ENCODE measurements at regions not wholly inside any gene's neighbourhood (a gene's known extent, or its start where the extent isn't known, plus 50 kb on each side); places are given as distances from the start of the nearest gene placed in this dataset.
"Not testable (repeated sequence)": the region's sequence is repeated elsewhere in the genome, so short reads cannot be mapped to it uniquely, and the experiment has no call there.

DNA sequence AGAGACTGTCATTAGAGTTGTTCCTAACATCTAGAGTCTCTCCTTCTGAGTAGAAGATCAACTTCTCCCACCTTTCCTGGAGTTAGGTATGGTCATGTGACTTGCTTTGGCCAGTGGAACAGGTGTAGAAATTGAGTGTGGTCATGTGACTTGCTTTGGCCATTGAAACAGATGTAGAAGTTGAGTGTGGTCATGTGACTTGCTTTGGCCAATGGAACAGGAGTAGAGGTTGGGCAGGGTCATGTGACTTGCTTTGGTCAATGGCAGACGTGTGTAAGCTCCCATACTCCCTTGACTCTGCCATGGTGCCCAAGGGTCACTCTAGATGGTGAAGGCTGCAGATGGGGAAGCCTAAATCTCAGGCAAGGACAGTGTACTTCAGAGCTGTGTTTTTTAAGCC, 306.0 kb downstream of the NPHP4 start:
- no peak for DNase-seq (ENCODE audit: low read depth)

DNA sequence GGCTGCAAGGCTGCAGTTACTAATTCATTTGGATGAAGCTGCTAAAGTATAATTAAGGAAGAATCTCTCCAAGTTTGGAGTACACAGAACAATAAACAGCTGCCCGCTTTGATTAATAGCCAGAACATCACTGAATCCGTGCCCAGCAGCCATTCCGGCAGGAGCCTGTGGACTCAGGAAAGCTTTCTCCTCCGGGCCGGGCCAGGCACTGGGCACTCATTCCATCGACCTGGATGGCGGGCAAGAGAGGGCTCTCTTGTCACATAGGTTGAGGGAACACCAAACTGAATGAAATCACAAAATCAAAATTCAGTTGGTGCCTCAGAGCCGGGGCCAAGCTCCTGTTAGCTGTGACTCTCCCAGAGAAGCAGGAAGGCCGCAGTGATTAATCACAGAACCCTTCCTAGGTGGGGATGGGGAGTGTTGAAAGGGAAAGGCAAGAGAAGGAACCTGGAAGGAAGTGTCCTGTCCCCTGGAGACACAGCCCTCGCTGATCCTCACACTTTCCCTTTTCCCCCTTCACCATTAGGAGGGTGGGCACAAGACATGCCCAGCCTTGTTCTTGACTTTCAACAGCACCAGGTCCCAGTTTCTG, 306.7 kb downstream of the NPHP4 start:
- no peak for DNase-seq (ENCODE audit: low read depth)

DNA sequence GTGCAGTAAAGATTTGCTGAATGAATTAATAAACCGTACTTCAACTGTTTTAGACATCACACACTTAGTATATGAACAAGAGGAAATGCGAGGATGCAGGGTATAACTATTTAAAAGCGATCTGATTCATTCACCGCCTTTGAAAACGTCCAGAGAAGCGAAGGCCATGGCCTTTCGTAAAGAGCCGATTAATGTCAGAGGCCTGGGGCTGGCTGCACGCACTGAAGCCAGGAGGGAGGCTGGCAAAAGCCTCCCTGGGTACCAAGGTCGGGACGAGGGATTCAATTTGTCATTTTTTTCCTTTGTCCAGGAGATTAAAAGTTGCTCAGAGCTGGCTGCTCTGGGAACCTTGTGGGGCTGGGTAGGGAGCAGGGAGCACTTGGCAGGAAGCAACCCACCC, 307.4 kb downstream of the NPHP4 start:
- no peak for DNase-seq (ENCODE audit: low read depth)

DNA sequence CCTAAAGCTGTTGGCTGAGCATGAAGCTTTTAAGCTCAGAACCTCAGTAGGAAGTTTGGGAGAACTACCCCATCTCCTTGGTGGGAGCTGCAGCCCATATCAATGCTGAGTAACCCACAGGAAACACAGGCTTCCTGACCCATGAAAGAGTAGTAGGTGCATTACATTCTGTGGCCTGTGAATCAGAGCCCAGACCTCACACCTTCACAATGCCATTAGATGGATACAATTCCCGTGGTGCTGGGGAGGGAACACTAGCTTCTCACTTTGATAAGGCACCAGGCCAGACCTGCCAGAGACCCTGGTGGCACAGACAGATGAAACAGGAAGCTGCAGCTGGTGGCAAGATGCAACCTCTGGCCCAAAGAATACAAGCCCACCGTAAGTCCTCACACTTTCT, 308.8 kb downstream of the NPHP4 start:
- no peak for DNase-seq (ENCODE audit: low read depth)

DNA sequence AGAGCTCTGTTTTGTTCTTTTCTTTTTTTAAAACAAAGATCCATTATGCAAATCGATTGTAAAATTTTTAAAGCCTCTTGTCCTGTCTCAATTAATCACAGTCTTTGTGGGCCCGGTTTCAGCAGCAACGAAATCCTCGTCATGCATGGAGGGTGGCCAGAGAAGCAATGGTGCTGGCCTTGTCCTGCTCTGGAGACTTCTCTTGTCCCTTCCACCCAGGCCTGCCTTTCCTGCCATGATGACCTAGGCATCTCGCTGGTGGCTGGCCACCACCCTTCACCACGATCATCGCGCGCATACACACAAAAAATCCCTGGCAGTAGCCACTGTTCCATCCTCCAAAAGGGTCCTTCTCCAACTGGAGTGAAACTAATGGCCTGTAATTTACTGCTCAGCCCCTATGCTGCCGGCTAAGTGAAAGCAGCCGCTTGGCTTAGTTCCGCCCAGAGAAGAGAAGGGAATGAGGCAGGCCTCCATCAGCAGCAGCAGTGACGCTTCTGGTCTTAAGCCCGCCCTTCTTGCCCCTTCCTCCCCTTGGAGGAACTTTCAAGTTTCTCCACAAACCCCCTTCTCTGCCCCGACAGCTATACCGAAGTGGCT, 309.5 kb downstream of the NPHP4 start:
- DNase-seq (ENCODE audit: low read depth) = no peak

DNA sequence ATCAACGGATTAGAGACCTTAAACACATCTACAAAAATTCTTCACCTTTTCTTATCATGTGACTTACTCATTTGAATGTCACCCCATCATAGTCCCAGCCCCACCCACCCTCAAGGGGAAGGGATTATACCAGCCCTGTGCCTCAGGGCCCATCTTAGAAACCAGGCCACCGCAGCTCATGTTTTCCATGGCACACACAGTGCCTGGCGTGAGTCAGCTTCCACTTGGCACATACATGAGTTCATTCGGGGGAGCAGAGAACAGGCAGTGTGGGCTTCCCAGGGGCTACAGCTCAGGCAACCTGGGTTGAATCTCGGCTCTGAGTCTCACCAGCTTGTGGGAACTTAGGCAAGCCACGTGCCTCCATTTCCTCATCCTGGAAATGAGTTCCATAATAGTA, 310.6 kb downstream of the NPHP4 start:
- no peak for DNase-seq (ENCODE audit: low read depth)

DNA sequence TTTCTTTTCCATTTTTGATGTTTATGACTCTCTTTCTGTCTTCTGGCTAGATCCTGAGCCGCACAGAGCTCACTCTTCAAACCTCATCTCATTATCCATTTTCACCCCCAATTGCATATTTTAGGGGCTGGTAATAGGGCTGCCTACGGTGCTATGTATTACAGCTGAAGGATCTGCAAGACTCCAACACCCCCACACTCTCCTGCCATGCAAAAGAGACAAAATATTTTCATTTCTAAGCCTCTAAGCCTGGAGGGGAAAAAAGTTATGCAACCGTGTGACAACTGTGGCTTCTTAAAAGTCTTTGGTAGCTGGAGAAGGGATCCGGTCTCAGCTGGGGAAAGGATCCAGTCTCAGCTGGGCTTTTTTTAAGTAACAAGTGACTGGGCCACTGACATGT, 311.6 kb downstream of the NPHP4 start:
- DNase-seq (ENCODE audit: low read depth) = no peak

DNA sequence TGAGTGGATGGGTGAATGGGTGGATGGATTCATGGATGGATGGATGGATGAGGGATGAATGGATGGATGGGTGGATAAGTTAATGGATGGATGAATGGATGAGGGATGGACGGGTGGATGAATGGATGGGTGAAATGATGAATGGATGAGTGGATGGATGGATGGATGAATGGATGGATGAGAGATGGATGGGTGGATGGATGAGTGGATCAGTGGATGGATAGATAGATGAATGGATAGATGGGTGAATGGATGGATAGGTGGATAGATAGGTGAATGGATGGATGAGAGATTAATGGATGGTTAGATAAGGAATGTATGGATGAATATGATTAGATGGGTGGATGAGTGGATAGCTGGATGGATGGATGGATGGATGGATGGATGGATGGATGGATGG, 313.5 kb downstream of the NPHP4 start:
- no peak for DNase-seq (ENCODE audit: low read depth)

DNA sequence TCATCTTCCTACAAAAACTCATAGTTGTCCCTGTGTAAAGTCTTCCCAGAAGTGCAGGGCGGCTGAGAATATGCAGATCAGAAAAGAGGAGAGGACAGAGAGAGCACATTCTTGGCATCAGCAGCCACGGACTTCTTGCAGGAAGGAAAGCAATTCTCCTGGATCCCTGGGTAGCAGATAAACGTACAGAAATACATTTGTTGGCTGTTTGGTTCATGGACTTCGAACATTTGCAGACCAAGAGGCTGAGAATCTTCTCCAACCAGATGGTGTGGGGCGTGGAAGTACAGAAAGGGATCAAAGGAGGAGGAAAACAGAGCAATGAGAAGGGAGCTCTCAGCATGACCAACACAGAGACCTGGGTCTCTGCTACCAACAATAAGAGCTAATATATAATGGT, 319.9 kb downstream of the NPHP4 start:
- not testable (repeated sequence) for DNase-seq (ENCODE audit: low read depth)

DNA sequence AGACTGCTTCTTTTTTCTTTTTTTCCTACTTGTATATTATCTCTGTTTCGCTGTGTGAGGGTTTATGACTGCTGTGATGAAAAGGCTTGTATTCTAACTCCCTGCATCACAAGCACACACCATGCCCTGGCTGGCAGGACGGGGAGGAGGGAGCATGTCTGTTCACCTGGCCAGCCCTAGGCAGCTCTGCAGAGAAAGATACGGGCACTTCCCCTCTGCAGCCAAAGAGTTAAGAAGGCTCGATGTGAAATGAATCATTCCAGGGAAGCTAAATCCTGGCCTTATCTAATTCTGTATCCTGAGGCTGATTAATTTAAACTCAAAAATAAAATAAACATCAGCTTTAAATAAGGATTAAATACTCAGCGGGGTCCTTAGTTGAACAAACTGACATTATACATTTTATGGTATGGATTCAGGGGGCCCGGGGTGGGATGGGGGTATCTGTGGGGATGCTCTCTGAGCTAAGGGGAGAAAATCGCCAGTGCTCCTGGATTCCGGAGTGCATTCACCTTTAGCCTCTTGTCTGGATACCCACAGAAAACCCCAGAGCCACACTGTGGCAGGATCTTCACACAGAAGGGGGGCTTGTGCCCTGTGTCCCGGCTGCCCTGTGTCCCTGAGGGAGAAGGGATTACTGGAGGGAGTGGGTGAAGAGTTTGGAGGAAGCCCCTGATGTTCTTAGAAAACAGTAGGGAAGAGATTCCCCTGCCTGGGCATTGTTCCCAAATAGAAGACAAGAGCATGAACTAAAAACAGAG, 321.5 kb downstream of the NPHP4 start:
- DNase-seq (ENCODE audit: low read depth) = no peak

DNA sequence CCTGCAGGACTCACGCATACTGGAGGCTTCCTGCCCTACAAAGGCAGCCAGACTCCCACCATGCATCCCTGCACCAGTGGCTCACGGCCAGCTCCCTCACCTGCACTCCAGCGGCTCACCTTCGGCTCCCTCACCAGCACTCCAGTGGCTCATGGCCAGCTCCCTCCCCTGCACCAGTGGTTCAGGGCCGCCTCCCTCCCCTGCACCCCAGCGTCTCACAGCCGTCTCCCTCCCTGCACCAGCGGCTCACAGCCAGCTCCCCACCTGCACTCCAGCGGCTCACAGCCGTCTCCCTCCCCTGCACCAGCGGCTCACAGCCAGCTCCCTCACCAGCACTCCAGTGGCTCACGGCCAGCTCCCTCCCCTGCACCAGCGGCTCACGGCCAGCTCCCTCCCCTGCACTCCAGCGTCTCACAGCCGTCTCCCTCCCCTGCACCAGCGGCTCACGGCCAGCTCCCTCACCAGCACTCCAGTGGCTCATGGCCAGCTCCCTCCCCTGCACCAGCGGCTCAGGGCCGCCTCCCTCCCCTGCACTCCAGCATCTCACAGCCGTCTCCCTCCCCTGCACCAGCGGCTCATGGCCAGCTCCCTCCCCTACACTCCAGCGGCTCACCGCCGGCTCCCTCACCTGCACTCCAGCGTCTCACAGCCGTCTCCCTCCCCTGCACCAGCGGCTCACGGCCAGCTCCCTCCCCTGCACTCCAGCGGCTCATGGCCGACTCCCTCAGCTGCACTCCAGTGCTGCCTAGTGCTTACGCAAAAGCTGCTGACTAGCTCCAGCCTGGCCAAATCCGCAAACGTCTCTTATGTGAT, 324.5 kb downstream of the NPHP4 start:
- DNase-seq (ENCODE audit: low read depth) = no peak

DNA sequence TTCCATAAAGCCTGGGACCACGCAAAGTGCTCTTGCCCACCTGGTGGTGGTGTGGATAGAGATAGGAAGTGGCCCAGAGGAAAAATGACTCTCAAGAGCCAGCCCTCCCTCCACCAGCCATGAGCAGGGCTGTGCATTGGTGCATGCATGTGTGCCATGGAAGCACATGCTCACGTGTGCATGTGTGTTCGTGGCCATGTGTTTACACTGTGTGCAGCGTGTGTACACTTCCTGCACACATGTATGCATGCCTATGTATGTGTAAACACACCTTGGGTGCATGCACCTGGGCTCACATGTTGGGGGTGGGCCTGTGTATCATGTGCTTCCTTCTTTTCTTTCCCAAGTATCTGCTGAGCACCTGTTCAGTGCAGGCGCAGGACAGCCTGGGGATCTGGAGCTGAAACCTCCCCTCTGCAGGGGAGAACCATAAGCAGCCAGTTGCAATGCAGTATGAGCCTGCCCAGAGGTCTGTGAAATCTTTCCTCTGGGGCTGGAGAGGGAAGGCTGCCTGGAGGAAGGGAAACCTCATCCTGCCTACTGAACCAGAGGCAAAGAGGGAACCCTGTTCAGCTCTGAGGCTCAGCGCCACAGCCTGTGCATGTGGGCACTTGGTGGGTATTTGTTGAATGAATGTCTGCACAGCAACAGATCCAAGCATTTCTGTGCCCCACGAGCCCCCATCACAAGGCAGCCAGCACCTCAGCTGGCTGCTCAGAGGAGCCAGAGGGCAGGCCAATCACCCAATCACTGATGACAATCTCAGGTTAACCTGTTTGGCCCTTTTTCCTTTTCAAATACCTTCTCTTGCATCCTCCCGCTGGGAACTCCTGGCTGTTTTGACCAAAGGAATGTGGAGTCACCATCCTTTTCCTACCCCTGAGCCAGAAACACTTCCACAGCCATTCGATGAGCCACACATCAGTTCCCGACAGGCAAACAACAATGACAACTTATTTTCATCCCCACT, 327.0 kb downstream of the NPHP4 start:
- no peak for DNase-seq (ENCODE audit: low read depth)

DNA sequence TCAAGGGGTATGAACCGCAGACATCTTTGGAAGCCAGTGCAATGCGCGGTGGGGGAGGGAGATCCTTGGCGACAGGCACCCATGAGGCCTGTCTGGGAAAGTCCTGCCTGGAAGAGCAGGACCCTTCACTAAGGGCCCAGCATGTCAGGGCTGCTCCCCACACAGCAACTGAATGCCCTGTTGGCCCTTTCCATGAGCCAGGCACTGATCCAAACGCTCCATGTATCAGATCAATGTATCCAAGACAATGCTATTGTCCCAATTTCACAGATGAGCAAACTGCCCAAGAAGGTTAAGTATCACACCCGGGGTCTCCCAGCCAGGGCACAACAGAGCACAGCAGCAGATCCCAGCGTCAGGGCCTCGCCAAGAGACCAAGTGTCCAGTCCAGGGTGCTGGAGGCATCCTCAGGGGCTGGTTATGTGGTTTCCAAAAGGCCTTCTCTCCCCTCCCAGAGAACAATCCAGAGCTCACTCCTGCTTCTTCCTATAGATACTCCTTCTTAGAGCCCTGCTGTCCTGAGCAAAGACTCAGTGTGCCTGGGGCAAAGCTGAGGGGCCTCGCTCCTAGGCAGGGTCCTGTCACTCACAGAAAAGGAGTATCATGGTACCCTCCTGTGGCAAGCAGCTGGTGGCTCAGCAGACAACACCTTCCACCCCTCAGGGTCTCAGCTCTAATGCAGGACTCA, 328.0 kb downstream of the NPHP4 start:
- DNase-seq (ENCODE audit: low read depth) = no peak

DNA sequence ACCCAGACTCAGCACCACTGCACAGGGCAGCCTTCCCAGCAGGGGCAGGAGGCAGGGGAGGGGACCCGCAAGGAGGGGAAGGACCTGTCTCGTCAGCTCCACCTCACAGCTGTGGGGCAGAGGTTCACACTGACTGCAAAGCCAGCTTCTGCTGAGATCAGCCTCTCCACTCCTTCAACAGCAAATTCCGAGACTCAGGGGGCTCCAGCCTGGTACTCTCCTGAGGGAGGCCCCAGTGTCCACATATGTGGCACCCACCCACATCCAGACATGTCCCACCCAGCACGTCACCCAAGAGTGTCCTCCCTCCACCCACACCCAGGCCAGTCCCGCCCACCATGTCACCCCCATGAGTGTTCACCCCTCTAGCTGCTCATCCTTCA, 329.5 kb downstream of the NPHP4 start:
- no peak for DNase-seq (ENCODE audit: low read depth)

DNA sequence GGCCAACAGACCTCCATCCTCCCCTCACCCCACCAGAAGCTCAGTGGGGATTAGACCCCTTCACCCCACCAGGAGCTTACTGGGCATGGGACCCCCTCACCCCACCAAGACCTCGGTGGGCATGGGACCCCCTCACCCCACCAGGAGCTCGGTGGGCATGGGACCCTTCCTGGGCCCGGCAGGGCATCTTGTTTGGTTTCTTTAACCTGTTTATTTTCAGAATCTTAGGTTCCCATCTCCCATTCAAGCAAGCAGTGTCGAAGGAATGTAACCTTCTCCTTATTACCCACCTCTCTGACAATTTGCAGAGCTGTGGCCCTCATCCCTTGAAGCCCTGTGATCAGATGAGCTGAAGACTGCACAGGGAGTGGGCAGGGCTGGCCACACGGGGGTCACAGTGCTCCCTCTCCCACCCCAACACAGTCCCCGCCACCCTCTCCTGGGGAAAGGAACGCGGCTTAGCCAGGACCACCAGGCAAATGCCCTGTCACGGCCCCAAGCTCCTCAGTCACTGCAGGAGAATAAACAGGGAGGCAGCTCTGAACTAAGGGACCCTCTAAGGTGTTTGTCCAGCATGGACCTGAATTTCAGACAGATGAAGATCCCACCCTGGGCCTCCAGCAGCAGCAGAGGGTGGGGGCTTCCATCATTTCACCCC, 330.0 kb downstream of the NPHP4 start:
- no peak for DNase-seq (ENCODE audit: low read depth)

DNA sequence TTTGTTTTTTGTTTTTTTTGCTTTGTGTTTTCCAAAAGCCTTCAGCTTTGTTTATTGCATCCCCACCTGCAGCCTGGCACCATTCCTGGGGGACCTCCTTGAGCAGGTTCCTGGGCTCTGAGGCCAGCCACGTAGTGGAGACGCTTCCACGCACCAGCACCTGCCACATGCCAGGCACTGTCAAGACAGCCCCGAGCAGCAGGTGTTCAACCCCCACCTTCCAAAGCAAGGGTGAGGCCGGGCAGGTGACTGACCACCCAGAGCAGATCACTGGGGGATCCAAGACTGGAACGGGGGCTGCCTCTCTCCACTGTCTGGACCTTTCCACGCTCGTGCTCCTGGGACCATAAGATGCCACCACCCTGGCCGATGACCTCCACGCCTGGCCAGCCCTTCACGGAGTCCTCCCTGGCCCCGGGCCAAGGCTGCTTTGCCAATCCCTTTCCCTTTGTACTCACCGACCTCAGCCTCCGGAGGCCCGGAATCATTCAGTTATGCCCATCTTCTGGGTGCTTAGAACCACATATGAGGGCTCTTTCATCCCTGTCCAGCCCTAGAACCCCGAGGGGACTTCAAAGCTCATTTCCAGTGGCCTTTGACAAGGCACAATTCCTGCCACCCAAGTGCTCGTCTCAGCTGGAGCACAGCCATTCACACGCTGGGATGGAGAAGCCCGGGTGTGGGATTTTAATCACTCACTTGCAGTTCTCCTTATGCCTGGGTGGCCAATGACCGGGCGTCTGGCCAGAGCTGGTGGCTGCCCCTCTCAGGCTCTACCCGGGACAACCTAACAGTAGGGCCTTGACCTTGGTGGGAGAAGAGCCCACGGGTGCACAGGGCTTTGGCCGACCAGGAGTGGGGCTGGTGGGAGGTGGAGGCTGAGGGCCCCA, 330.8 kb downstream of the NPHP4 start:
- DNase-seq (ENCODE audit: low read depth) = no peak

DNA sequence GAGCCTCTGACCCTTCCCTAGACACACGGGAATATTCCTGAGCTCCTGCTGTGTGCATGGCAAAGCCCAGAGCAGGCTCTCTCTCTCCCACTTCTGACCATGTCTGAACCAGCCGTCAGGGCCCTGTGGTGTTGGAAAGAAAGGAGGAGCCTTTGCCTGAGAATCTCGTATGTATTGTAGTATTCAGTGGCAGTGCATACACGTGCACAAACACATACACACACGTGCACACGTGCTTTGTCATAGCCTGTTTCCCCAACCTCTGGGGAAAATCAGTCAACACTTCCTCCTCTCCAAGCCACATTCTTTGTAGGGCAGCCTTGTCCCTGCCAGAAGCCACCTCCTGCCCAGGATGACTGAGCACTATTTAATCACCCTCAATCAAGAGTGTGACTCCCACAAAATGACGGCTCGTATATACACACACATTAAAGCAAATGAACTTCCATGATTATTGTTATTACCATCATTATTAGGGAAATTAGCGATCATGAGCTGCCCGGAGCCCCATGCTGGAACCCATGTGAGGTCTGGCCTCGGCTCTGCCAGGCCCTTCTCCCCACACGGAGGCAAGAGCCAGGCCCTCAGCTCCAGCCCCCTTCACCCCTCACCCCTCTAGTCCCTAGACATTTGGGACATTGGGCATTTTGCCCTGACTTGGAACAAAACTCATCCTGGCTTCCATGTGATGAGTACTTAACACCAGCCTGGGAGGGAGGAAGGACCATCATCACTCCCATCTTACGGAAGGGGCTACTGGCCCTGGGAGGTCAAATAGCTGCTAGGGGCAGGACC, 331.9 kb downstream of the NPHP4 start:
- no peak for DNase-seq (ENCODE audit: low read depth)

DNA sequence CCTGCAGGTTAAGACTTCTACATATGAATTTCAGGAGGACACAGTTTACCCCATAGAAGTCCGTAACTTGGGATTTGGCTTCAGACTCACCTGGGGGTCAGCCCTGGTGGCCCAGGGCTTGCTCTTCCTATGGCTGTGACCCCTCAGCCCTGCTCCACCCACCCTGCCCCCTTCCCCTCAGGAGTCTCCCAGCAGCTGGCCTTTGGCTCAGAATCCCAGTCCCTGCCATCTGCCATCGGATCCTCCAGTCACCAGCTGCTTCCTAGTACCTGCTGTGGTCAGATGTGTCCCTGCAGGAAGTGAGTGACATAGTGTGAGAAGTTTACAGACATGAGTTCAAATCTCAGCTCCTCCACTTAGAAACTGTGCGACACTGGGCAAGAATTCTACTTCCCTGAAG, 332.6 kb downstream of the NPHP4 start:
- no peak for DNase-seq (ENCODE audit: low read depth)
